22Rv1 (cell line): ENCODE measurements at regions not wholly inside any gene's neighbourhood (a gene's known extent, or its start where the extent isn't known, plus 50 kb on each side); places are given as distances from the start of the nearest gene placed in this dataset.
"Not testable (repeated sequence)": the region's sequence is repeated elsewhere in the genome, so short reads cannot be mapped to it uniquely, and the experiment has no call there.

Experiments used
- H3K27ac ChIP-seq: fragments of 450-650 bp; 2 replicates; pipeline ENCODE4 v1.5.1; 2017
- ZFX ChIP-seq: fragments of 450-650 bp; IDR thresholded peaks from 2 replicates; pipeline ENCODE4 v1.6.1; 2017; ENCODE audit warnings: antibody characterized with exemption, borderline replicate concordance
- TF ChIP-seq, protein P1 (sequence below): fragments of 450-650 bp; IDR thresholded peaks from 2 replicates; pipeline ENCODE4 v1.5.1; 2017; ENCODE audit warnings: mild to moderate bottlenecking

DNA sequence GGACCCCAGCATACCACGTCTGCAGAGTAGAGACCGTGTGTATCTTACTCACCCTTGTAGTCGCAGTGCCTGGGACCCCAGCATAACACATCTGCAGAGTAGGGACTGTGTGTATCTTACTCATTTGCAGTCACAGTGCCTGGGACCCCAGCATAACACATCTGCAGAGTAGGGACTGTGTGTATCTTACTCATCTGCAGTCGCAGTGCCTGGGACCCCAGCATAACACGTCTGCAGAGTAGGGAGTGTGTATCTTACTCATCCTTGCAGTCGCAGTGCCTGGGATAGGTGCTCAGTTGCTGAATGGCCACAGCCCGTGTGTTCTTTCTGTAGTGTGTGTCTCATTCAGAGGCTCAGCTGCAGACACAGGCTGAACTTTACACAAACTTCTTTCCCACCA, 71.4 kb upstream of the FRG1 start:
- no peak overlapping the region for H3K27ac ChIP-seq

DNA sequence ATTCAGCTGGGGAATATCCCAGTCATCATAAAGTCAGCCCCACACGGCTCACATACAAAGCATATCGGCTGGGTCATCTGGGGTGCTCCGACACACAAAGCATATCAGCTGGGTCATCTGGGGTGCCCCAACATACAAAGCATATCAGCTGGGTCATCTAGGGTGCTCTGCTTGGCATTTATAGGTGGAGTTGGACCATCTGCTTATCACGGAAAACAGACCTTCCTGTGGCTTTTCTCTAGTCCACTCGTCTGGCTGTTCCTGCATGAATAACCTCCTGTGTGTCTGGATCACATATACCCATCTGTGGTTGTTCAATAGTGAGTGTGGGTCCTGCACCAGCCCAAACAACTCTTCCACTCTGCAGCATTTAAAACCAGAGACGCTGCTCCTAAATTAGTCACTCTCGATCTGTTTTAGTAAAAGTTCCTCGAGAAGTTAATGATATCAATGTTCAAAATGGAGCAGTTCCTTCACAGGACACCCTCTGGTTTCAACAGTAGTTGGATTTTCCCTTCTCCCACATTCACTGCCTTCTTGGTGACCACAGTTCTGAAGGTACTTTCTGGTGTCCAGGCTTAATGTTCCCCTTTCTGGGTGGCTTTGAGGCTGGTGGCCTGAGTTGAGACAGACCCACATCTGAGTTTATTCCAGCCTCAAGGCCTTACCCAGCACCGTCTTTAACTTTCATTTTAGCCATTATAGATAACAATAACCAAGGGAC, 70.0 kb upstream of the FRG1 start:
- no peak for TF ChIP-seq ZFX
- TF ChIP-seq, protein P1, sequence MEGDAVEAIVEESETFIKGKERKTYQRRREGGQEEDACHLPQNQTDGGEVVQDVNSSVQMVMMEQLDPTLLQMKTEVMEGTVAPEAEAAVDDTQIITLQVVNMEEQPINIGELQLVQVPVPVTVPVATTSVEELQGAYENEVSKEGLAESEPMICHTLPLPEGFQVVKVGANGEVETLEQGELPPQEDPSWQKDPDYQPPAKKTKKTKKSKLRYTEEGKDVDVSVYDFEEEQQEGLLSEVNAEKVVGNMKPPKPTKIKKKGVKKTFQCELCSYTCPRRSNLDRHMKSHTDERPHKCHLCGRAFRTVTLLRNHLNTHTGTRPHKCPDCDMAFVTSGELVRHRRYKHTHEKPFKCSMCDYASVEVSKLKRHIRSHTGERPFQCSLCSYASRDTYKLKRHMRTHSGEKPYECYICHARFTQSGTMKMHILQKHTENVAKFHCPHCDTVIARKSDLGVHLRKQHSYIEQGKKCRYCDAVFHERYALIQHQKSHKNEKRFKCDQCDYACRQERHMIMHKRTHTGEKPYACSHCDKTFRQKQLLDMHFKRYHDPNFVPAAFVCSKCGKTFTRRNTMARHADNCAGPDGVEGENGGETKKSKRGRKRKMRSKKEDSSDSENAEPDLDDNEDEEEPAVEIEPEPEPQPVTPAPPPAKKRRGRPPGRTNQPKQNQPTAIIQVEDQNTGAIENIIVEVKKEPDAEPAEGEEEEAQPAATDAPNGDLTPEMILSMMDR, result no peak
- no peak overlapping the region for H3K27ac ChIP-seq

More for the DNA sequence above, 71.4 kb upstream of the FRG1 start:
- TF ChIP-seq, protein P1, result no peak
- no peak for TF ChIP-seq ZFX

DNA sequence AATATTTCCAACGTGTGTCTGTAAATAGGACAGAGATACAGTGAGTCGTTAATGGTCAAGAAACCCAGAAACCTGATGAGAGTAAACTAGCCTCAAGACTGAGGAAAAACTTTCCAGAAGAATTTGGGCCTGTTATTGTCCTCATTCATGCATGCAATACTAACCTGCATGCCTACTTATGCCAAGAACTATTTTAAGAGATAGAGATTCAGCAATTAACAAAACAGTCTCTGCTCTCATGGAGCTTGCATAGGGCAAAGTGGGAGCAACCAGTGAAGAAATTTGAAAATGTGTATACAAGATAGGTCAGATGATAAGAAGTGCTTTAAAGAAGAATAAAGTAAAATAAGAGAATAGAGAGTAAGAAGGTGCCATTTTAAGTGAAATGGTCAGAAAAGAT, 66.1 kb upstream of the FRG1 start:
- no peak overlapping the region for H3K27ac ChIP-seq
- TF ChIP-seq ZFX, result no peak
- TF ChIP-seq, protein P1, result no peak

DNA sequence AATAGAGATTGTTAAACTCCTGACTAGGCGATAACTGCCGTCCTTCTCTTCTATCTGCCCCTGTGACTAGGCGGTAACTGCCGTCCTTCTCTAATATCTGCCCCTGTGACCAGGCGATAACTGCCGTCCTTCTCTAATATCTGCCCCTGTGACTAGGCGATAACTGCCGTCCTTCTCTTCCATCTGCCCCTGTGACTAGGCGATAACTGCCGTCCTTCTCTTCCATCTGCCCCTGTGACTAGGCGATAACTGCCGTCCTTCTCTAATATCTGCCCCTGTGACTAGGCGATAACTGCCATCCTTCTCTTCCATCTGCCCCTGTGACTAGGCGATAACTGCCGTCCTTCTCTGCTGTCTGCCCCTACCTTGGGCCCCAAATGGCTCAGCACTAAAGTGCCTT, 59.5 kb upstream of the FRG1 start:
- not testable (repeated sequence) for H3K27ac ChIP-seq

DNA sequence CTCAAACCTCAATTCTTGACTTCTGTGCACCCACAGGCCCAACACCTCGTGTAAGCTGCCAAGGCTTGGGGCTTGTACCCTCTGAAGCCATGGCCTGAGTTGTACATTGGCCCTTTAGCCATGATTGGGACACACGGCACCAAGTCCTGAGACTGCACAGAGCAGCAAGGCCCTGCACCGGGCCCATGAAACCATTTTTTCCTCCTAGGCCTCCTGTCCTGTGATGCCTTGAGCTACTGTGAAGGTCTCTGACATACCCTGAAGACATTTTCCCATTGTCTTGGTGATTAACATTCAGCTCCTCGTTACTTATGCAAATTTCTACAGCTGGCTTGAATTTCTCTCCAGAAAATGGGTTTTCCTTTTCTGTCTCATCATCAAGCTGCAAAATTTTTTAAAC, 52.3 kb upstream of the FRG1 start:
- not testable (repeated sequence) for H3K27ac ChIP-seq
